NCI-H2029 (cell line): ENCODE measurements at regions not wholly inside any gene's neighbourhood (a gene's known extent, or its start where the extent isn't known, plus 50 kb on each side); places are given as distances from the start of the nearest gene placed in this dataset.
"Not testable (repeated sequence)": the region's sequence is repeated elsewhere in the genome, so short reads cannot be mapped to it uniquely, and the experiment has no call there.

Experiments
- DNase-seq: peaks from one replicate; lab custom pipeline; 2025; lab: John Stamatoyannopoulos, UW

DNA sequence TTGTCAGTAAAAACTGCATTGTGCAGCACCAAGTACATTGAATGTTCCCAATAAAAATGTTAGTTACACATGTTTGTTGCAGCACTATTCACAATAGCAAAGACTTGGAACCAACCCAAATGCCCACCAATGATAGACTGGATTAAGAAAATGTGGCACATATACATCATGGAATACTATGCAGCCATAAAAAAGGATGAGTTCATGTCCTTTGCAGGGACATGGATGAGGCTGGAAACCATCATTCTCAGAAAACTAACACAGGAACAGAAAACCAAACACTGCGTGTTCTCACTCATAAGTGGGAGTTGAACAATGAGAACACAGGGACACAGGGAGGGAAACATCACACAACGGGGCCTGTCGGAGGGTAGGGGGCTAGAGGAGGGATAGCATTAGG lies 401.3 kb upstream of the NR5A2 start:
- not testable (repeated sequence) for DNase-seq

DNA sequence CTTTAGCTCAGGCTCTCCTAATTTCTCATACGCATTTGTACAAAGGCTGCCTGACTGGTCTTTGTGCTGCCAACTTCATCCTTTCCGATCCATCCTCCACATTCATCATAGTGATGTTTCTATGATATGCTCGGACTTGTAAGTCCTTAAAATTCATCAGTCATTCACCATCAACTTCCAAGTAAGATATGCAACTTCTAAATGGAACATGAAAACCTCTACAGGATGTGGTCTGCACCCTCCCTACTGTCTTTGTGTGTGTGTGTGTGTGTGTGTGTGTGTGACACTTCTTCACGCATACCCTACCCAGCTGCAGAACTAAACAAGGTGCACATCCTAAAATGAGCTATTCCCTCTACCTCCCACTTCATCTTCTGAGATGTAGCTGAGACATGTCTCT lies 397.9 kb upstream of the NR5A2 start:
- DNase-seq, result no peak

DNA sequence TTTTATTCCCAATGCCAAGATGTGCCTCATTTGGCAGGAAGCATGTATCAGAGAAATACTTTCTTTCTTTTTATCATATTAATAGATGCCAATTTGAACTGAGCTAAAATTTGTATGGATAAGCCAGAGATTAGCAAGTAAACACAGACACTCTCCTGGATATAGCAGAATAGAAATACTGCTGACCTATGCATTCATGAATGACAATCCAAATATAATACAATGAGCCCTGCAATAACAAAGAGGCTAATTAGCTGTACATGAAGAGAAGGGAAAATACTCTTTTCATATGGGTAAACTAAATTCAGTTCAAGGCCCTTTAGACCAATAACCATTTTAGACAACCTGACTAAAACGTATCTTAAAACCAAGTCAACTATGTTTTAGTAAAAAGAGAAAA lies 388.1 kb upstream of the NR5A2 start:
- no peak for DNase-seq

DNA sequence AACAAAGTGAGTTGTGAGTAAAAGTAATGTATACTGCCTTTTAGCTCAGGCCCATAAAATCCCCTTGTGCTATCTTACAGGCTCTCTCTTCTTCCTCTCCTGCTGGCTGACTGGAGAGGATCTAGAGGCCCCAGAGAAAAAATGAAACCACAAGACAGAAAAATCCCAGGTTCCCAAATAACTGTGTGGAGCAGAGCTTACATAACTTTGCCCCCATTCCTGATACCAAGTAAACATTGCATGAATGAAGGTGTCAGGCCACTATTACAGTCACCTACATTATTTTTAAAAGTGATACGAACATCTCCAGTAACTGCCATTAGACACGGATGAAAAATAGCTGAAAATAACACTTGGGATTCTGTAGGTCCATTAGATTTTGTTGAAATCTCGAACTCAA lies 386.0 kb upstream of the NR5A2 start:
- no peak for DNase-seq

DNA sequence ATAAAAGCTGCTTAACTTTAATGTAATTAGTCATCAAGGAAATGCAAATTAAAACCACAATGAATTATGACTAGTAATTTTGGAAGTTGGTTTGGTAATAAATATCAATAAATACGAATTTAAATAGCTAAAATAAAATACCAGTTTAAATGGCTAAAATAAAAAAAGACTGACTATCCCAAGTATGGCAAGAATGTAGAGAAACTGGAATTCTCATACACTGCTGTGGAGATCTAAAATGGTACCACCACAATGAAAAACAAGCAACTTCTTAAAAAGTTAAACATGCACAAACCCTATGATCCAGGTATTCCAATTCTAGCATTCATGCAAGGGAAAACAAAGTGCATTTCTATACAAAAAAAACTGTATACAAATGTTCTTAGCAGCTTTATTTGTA lies 382.6 kb upstream of the NR5A2 start:
- DNase-seq, result no peak

DNA sequence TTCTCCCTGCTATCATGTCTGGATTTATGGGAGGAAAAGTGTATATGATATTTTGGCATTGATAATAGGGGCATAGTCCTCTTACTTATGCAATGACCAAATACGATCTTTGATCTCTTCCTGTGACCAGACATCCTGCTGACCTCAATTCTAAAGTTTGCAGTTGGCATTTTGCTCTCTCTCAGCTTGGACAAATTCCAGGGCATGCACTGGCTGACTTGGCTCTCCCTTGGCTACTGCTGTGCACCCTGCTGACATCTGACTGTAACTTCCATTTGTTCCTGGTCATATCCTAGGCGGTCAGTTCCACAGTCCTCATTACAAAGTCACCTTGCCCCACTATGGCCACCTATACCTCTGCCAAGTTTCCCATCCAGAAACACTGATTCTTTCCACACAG lies 380.7 kb upstream of the NR5A2 start:
- no peak for DNase-seq

DNA sequence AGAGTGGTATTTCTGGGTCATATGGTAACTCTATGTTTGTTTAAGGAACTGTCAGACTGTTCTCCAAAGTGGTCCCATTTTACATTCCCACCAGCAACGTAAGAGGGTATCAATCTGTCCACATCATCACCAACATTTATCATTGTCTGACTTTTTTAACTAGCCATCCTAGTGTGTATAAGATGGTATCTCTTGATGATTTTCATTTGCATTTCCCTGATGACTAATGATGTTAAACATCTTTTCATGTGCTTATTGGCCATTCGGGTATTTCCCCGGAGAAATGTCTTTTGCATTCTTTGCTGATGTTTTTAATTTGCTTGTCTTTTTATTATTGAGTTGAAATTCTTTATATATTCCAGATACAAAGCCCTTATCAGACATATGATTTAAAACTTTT lies 370.1 kb upstream of the NR5A2 start:
- no peak for DNase-seq

DNA sequence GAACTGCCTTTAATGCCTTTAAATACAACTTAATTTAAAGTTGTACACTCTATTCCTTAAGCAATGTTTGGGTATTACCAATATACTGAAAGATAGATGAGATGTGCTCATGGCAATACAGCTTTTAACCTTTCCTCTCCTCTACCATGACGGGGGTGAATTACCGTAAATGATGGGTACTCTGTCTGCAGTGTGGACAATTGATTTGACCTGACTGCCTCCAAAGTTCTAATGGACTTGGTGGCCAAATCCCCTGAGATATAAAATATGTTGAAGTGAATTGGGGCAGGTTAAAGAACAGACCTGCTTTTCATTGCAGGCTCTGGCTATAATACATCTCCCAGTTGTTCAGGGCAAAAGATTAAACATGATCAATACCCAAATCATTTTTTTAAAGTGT lies 367.4 kb upstream of the NR5A2 start:
- DNase-seq, result no peak

DNA sequence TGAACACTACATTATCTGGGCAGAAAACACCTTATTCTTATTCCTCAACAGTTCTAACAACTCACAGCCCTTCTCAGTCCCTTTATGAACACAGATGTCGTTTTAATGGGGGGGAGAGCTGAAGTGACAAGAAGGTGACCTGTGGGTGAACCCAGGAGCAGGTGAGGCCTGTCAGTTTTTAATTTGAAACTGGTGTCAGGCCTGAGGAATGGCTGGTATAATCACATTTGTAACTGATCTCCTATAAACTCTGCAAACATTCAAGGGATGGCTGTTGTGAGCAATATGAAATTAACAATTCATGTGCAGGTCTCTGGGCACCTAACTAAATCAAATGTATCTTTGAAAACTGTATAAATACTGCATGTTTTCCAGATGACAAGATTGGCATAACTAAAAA lies 362.1 kb upstream of the NR5A2 start:
- DNase-seq, result peak; percentile 10

DNA sequence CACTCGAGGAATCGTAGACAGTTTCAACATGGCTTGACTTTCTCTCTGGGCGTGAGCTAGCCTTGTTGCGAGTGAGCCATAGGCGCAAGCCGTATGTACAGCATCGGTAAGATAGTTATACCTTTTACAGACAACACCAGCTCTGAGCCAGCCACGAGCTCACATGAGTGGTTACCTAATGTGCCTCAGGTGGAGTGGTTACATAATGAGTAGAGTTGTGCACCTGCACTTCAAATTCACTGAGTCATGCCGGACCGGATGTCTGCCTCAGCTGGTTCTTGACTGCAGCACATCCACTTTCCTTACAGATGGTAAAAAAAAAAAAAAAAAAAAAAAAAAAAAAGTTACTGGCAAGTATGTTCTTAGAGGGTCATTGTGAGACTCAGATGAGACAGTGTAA lies 360.4 kb upstream of the NR5A2 start:
- peak; percentile 74 for DNase-seq

DNA sequence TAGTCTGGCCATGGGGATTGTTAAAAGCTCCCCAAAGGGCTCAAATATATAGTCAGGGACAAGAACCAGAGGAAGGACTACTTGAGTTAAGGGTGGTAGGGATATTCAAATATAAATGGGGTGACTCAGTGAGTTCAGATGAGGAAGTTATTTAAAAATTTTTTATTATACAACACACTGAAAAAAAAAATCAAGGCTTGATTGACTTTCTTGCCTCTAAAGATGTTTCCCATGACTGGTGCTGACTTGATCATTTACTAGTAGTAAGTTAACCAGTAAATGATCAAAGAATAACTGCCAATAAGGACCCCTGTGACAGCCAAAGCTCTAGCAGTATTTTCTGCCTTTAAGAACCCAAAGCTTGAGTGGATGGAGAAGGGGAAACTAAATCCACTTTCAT lies 357.6 kb upstream of the NR5A2 start:
- no peak for DNase-seq

DNA sequence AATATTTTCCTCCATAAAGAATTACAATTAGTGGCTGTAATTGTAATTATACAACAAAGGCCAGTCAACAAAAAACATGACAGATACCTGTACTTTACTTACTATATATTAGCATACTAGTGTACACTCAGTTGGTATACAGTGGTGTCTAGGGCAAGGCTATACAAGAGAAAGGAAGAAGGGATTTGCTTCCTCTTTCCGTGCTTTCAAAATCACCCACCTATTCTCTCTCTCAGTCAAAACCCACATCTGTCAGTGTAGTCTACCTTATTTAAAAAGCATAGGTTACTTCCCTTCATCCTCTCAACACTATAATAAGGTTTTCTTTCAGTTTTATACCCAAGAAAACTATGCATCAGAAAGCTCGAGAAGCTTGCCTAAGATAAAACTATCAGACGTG lies 355.8 kb upstream of the NR5A2 start:
- no peak for DNase-seq

DNA sequence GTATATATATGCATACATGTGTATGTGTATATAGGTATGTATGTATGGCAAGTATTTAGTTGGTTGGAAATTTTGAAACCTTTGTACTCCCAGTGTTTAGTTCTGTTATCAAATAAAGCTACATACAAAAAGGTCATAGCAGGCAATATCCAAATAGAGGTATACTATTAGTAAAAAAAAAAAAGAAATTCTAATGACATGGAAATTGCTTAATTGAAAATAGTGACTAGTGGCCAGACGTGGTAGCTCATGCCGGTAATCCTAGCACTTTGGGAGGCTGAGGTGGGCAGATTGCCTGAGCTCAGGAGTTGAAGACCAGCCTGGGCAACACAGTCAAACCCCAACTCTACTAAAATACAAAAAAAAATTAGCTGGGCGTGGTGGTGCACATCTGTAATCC lies 351.6 kb upstream of the NR5A2 start:
- DNase-seq, result no peak

DNA sequence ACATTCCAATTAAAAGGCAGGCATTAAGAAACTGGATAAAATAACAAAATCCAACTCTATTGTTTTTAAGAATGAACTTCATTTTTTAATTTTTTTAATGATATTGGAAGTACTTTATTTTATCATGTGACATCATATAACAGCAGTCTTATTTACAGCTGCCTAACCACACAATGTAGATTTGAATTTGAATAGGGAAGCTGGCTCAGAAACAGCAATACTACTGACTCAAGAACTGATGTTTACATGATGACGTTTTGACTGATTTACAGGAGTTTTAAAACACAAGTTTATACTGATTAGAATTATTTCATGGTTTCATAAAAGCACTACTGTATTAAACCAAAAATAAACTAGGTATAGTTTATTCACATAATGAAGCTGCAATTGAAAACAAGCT lies 348.7 kb upstream of the NR5A2 start:
- no peak for DNase-seq

DNA sequence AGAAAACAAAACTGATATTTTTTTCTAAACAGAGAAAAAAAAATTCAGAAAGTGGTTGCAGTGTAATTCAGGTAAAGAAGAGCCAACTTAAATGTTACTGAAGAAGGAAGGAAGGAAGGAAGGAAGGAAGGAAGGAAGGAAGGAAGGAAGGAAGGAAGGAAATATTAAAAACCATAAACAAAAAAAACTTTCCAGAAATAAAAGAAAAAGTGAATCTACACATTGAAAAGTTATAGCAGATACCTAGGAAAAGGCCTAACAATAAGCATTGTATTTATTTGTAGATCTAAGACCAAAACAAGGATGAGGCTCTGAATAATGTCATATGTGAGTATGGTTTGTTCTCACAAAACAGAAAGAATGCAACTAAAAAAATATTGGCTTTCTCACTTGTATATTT lies 345.4 kb upstream of the NR5A2 start:
- no peak for DNase-seq

DNA sequence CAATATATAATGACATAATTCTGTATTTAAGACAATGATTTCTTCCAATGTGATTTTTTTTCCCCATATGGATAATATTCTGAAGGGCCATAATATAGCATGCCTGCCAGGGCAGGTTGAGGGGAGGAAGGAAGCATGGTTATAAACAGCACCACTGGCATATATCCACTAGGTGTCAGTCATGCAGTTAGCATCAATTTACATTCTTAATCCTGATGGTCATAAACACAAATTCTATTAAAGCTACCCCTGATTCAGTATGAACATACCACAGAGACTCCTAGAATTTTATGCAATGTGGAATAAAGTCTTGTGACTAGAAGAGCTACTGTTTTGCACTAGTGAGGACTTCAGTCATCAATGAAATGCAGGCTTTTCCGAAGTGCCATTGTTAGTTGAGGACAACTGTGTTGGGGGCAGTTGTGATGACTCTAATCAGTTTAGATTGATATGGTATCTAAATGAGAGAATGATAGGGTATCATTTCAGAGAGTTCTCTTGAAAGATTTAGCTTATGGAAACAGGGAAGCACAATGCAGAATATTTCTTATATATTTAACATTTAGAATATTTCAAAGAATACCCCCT lies 342.7 kb upstream of the NR5A2 start:
- DNase-seq, result peak; percentile 62

DNA sequence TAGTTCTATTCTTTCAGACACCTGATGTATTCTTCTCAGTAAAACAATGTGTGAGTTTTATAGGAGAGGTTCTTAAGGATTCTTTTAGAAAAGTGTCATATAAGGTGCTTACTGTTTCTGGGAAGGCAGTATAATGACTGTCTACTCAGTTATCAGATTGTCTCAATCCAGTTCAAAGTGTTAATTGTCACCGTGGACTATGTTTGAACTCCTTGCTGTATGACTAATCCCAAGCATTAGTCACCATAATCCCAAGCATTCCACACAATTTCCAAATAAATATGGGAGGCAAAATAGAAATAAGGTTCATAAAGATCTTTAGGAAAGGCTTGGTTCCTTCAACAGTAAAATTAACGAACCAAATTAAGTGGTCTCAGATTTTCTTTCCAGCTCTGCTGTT lies 342.1 kb upstream of the NR5A2 start:
- no peak for DNase-seq

DNA sequence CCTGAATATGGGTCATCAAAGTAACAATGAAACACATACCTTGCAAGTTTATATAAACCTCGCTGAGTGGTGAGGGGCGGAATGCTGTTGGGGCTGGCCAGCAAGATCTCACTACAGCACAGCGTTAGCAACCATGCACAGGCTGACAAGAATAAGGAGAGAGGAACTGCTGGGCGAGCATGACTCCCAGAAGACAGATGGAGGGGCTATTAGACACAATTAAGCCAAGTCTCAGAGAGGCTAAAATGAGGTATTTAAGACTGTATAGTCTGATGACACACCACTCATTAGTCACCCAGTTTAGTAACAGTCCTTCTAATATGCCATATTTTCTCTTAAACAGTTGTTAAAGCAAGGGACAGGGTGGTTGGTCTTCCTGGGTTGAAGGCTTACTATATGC lies 340.2 kb upstream of the NR5A2 start:
- no peak for DNase-seq

DNA sequence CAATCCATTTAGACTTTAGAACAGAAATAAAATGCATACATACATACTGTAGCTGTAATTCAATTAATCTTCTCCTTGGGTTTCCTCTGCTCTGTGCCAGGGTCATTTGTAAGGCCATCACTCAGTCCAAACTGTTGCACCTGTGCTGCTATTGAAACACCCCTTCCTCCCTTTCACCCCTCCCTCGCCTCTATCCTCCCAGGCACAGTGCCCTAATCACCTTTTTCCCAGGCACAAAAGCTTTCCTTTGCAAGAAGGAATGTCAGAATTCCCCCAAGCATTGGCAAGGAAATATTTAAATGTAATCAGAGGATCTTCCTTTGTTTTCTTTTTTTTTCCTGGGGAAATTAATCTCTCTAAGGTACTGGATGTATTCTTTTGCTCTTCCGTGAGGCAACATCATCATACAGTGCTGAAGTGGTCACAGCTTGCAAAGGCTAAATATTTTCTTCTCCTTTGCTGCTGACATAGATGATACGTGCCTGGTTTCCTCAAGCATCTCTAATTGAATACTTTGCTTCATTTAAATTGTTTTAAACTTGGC lies 339.3 kb upstream of the NR5A2 start:
- DNase-seq, result no peak

DNA sequence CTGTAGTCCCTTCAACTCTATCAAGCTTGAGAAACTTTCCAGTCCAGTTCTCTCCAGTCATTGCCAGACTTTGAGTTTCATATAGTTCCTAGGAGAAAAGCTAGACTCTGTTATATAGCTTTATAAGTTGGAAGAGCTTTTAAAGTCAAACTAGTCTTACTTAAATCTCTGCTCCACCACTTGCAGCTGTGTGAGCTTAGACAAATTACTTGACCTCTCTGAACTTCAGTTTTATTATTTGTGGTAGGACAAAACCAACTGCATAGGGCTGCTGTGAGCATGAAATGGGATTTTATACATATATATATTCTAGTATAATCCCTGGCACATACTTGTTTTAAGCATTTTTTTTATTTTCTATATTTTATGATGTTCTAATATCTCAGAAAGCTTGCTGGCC lies 338.7 kb upstream of the NR5A2 start:
- DNase-seq, result no peak

DNA sequence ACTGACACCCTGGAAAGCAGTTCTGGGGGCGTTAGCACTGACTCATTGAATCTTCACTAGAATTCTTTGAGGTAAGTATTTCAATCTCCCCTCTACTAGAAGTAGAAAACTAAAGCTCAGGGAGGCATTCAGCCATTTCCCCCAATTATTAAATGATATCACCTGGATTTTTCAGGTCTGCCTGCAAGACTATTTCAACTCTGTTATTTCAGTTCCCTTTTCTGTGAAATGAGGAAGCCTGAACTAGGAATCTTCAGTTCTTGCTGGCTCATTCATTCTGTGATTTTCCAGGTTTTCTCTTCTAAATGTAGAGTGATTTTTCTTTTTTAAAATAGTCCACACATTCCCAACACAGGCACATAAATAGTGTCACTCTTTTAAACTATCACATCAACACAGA lies 337.0 kb upstream of the NR5A2 start:
- no peak for DNase-seq

DNA sequence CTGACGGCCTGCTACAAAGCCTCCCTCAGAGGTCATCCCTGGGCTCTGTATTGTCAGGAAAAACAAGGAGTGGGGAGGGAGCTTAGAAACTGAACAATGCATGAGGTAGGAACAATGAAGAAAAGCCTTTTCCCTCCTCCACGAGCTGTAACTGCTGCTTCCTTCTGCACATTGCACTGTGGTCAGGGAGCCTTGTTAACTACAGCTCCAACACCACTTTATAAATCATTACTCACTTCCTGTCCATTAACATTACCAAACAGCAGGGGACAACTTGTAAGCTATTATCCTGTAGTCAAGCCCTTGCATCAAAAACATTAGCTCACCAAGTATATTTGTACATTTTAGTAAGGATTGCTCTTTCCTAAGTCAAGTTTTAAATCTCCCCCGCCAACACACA lies 336.0 kb upstream of the NR5A2 start:
- DNase-seq, result peak; percentile 59

DNA sequence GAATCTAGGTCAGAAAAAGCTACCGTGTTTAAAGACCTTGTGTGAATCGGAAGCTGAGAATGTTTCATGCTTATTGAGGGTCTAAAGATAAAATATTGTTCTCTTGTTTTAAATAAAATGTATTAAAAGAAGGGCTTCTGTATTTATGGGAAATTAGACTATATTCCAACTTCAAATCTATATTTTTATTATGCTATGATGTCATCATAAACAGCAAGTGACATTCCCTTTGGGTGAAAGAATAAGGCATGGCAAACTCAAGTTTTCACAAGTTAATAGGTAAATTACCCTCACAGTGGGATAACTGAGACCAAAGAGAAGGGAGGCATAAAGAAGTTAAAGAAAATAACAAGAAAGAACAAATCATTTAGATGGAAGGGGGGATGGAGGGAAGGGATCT lies 333.8 kb upstream of the NR5A2 start:
- DNase-seq, result no peak

DNA sequence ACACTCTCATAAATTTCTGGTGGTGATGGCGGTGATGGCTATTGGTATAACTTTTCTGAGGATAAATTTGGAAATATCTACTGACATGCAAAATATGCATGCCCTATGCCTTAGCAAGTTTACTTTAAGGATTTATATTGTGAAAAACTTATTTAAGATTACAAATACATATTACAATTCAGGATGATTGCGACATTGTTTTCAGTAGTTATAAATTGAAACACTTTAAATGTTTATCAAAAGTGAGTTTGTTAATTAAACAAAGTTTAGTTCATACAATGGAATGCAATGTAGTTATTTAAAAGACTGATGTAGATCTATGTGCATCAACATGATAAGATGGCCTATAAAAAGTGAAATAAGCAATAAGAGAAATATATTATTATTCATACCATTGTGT lies 331.3 kb upstream of the NR5A2 start:
- no peak for DNase-seq

DNA sequence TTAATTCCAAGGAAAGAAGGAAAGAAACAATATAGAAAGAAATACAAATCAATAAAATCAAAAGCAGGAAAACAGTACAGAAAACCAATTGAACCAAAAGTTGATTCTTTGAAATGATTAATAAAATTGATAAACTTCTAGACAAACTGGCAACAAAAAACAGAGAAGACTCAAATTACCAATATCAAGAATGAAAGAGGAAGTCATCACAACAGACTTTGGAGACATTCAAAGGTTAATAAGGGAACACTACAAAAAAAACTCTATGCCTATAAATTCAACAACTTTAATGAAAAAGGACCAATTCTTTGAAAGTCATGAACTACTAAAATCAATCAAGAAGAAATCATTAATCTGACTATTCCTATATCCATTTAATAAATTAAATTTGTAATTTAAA lies 329.3 kb upstream of the NR5A2 start:
- no peak for DNase-seq
